Adrenal gland (tissue), 9 donors: ENCODE measurements at regions not wholly inside any gene's neighbourhood (a gene's known extent, or its start where the extent isn't known, plus 50 kb on each side); places are given as distances from the start of the nearest gene placed in this dataset.

Experiments
- DNase-seq, 7 donors: peaks; one replicate each; pipeline ENCODE4 v3.0.0-alpha.2; 2019 to 2020
- H3K27ac ChIP-seq, 5 donors: fragments of 200-600 bp; sonication (generic) in 4 of 5; 1 replicate in 3 of 5; 2 replicates in 2 of 5; pipeline versions ENCODE4 v1.5.1 to v1.8.0; 2016 to 2020; ENCODE audit warnings: mild to moderate bottlenecking in 1 of 5
- H3K27me3 ChIP-seq: fragments of 200-600 bp; 2 replicates; pipeline ENCODE4 v1.8.0; 2021
- H3K36me3 ChIP-seq, 2 donors: fragments of 200-600 bp; replicated peaks in 1 of 2; 1 replicate in 1 of 2; 2 replicates in 1 of 2; pipeline versions ENCODE4 v1.5.1 to v1.8.0; 2018 to 2022
- H3K4me1 ChIP-seq, 2 donors: fragments of 200-600 bp; replicated peaks in 1 of 2; 1 replicate in 1 of 2; 2 replicates in 1 of 2; pipeline versions ENCODE4 v1.5.1 to v1.8.0; 2018 to 2021
- H3K4me3 ChIP-seq, 4 donors: fragments of 200-600 bp; sonication (generic) in 3 of 4; one replicate each; pipeline ENCODE4 v1.5.1; 2016 to 2018
- H3K9me3 ChIP-seq, 3 donors: fragments of 200-600 bp; sonication (generic) in 1 of 3; replicated peaks in 1 of 3; 1 replicate in 2 of 3; 2 replicates in 1 of 3; pipeline versions ENCODE4 v1.5.1 to v1.8.0; 2016 to 2021
- CTCF ChIP-seq, 6 experiments: fragments of 450-650 bp in 4 of 6; fragments of 200-600 bp in 2 of 6; sonication (generic) in 1 of 6; IDR thresholded peaks; 1 replicate in 5 of 6; 2 replicates in 1 of 6; pipeline versions ENCODE4 v1.5.1 to v1.8.0; 2016 to 2021; ENCODE audit warnings: antibody characterized with exemption in 6 of 6, mild to moderate bottlenecking in 2 of 6, moderate library complexity in 1 of 6
- POLR2A ChIP-seq, 2 donors: fragments of 450-650 bp; IDR thresholded peaks; one replicate each; pipeline ENCODE4 v1.6.1; 2017; ENCODE audit warnings: antibody characterized with exemption in 2 of 2, mild to moderate bottlenecking in 2 of 2, moderate library complexity in 1 of 2
- WGBS, 4 donors: extraction: QIAGEN DNeasy Blood & Tissue Kit in 2 of 4; methylation state at CpG; one replicate each; pipeline versions ENCODE4 v1.1.5 to v1.1.7; 2013 to 2017; 5-methylcytosine and 5-hydroxymethylcytosine counted together
- intact Hi-C, 2 donors: fragments of 100-400 bp; cut with DNase I; formaldehyde crosslinking; loops; one replicate each; pipeline versions ENCODE4 v1.14.1 to v1.15.0; 2022 to 2023
- donor health status: healthy with polysubstance abuse.
- donor health status: Bipolar disorder and iron deficiency.
- donor health status: DM: yes; HTN: yes; CAD: no.
- donor health status: DM: no; HTN: no; CAD: no.
- donor health status: DM: no; HTN: no; CAD: no.

DNA sequence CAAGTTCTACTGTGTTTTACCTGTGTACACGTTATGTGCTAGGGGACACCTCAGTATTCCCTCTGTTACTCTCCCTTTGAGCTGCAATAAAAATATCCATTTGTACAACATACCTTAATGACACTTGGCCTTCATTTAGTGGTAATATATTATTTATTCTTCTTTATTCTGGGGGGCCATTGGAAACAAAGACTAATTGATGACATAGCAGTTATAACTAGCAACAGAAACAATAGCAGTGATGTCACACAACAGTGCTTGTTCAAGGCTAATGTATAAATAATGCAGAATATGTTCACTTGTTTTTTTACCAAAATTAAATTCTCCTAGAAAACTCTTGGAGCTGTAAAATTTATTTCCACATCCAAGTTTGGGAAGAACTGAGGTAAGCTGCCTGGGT is 92.2 kb upstream of the FAM83B start:
- Histone ChIP-seq H3K9me3 (no peaks in the 10 kb centered on the region), H3K4me1 (no peaks in the 10 kb centered on the region), H3K4me3 (no peak overlapping the region), H3K27ac (no peak overlapping the region), H3K36me3 (no peaks in the 10 kb centered on the region), H3K27me3 (no peaks in the 10 kb centered on the region)
- intact Hi-C loops = no loop called here
- no peak for DNase-seq
- no peak for TF ChIP-seq POLR2A (IDR thresholded peaks at IDR 0.05)
- no peak for TF ChIP-seq CTCF (IDR thresholded peaks at IDR 0.05)
- 55 to 70% (median 61%) methylated on average over 1 of the region's 1 CpG for WGBS, 4 donors

- no peak for TF ChIP-seq POLR2A (IDR thresholded peaks at IDR 0.05)
- TF ChIP-seq CTCF (IDR thresholded peaks at IDR 0.05) = no peak
- intact Hi-C loops = no loop called here
- Histone ChIP-seq H3K27me3 (no peaks in the 10 kb centered on the region), H3K4me1 (no peaks in the 10 kb centered on the region), H3K36me3 (no peaks in the 10 kb centered on the region), H3K4me3 (no peak overlapping the region), H3K9me3 (no peaks in the 10 kb centered on the region), H3K27ac (no peak overlapping the region)
- DNase-seq = no peak
- 54 to 72% (median 64%) methylated on average over 2 of the region's 2 CpGs for WGBS, 4 donors
Measured at GRCh38 chr6:54758340-54758739, 88.2 kb upstream of the FAM83B start.

- DNase-seq = no peak
- no peaks in the 10 kb centered on the region for H3K9me3 ChIP-seq
- no peaks in the 10 kb centered on the region for H3K4me1 ChIP-seq
- H3K36me3 ChIP-seq = no peaks in the 10 kb centered on the region
- 75 to 97% (median 89%) methylated on average over 1 of the region's 1 CpG for WGBS, 4 donors
- intact Hi-C loops = no loop called here
- TF ChIP-seq POLR2A (IDR thresholded peaks at IDR 0.05) (no peak), CTCF (IDR thresholded peaks at IDR 0.05) (no peak)
- no peaks in the 10 kb centered on the region for H3K27me3 ChIP-seq
- no peak overlapping the region for H3K27ac ChIP-seq
- H3K4me3 ChIP-seq = no peak overlapping the region
Measured at GRCh38 chr6:54768494-54768893, 78.1 kb upstream of the FAM83B start.

DNA sequence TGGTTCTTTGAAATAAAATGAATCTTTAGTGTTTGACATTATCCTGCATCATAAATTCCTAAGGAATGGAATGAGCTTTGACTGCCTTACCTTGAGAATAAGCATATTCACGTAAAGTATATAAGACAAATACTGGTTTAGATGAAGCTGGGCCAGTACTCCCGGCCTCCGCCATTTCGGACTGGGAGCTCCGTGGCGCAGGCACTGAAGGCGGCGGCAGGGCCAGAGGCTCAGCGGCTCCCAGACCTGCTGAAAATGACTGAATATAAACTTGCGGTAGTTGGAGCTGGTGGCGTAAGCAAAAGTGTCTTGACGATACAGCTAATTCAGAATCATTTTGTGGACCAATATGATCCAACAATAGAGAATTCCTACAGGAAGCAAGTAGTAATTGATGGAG is 76.2 kb upstream of the FAM83B start:
- intact Hi-C loops = no loop called here
- WGBS, 4 donors = 90 to 93% (median 92%) methylated on average over 12 of the region's 12 CpGs
- H3K4me1 ChIP-seq = no peaks in the 10 kb centered on the region
- no peaks in the 10 kb centered on the region for H3K9me3 ChIP-seq
- no peak overlapping the region for H3K4me3 ChIP-seq
- H3K36me3 ChIP-seq = no peaks in the 10 kb centered on the region
- TF ChIP-seq CTCF (IDR thresholded peaks at IDR 0.05) (no peak), POLR2A (IDR thresholded peaks at IDR 0.05) (no peak)
- H3K27me3 ChIP-seq = no peaks in the 10 kb centered on the region
- H3K27ac ChIP-seq = no peak overlapping the region
- DNase-seq = no peak
